Fibroblast of skin of back (primary cell): ENCODE measurements at regions not wholly inside any gene's neighbourhood (a gene's known extent, or its start where the extent isn't known, plus 50 kb on each side); places are given as distances from the start of the nearest gene placed in this dataset.
A peak's percentile ranks its signal among the peaks of the same experiment; 100 is the strongest.
"Not testable (repeated sequence)": the region's sequence is repeated elsewhere in the genome, so short reads cannot be mapped to it uniquely, and the experiment has no call there.

Source experiments
- DNase-seq: peaks from one replicate; pipeline ENCODE4 v3.0.0-alpha.2; 2013

DNA sequence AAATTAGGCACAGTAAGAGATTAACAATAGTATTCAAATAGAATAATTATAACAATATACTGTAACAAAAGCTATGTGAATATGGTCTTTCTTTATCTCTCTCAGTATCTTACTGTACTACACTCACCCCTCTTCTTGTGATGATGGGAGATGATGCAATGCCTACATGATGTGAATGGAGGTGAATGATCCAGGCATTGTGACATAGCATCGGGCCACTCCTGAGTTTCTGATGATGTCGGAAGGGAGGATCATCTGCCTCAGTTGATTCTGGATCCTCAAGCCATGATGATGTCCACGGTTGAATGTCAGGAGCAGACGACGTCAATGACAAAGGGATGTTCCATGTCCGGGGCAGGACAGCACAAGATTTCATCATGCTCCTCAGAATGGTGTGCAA lies 268.3 kb upstream of the MGAT5 start:
- no peak for DNase-seq

DNA sequence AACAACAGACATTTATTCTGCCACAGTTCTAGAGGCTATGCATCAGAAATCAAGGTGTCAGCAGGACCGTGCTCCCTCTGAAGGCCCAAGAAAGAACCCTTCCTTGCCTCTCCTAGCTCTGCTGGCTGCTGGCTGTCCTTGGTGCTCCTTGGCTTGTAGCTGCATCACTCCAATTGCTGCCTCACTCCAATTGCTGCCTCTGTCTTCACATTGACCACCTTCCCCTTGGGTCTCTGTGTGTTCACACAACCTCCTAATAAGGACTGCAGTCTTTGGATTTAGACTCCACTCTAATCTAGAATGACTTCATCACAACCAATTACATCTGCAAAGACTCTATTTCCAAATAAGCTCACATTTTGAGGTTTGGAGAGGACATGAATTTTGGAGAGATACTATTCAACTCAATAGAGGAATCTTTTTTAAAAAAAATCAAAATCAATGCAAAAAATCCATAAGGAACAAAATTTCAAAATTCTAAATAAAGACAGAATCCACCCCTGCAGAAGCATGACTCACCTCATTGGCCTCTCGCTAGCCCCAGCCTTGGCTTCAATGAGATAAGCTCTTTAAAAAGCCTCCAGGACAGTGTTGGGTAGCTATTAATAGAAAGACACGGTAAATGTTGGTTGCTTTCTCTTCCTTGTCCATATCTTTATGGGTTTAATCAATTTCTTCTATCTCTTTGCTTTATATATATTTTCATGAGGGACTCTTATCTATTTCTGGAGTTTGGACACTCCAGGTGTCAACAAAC lies 267.6 kb upstream of the MGAT5 start:
- peak; percentile 85 for DNase-seq

DNA sequence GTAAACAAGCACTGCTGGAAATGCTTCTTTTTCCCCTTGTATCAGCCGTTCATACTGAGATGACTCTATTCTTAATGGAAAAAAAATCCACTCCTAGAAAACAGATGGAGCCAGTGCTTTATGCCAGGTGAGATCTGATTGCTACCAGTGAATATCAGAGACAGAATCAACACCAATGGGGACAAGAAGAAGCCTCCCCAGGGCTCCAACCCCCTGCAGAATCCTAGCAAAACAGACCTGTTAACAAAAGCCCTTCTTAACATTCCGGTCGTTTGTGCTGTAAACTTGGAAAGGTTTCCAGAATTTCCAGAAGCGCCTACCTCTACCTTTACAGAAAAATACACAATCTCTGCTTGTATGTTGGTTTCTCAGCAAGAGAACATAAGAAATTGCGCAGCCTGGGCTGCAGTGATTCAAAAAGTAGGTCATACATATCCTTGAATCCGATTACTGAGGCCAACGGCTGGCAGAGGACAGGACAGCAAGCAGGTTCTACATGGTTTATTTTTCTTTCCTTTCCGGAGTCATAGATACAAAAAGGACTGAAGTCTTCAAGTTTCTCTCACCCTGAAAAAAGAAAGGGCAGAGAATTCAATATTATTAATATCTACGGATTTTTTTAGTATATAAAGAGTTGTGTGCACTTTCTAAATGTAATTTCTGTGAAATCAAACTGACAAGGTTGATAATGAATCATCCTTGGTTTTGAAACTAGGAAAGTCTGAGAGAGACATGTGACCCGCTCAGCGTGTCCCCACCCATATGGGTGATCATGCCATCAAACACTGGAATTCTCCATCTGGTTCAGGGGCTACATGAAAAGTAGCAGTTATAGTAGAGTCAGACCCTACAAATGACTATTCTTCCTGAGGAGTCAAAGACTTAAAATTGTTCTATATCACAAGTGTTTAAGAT lies 266.7 kb upstream of the MGAT5 start:
- peak; percentile 16 for DNase-seq

DNA sequence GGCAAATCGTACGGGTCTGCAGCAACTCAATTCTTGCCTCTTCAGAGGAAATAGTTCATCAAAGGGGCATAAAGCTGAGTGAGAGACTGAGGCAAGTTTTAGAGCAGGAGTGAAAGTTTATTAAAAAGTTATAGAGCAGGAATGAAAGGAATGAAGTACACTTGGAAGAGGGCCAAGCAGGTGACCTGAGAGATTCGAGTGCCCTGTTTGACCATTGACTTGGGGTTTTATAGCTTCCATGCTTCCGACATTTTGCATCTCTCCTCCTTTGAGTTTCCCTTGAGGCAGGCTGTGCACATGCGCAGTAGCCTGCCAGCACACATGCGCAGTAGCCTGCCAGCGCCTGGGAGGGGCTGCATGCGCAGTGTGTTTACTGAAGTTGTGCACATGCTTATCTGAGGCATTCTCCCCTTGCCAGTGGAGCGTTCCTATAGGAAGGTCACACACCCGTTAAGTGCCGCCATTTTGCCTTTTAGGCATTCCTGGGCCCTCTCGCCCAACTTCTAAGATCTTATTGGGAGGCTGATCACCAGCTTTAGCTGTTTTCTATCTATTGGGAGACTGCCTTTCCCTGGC lies 265.5 kb upstream of the MGAT5 start:
- no peak for DNase-seq

DNA sequence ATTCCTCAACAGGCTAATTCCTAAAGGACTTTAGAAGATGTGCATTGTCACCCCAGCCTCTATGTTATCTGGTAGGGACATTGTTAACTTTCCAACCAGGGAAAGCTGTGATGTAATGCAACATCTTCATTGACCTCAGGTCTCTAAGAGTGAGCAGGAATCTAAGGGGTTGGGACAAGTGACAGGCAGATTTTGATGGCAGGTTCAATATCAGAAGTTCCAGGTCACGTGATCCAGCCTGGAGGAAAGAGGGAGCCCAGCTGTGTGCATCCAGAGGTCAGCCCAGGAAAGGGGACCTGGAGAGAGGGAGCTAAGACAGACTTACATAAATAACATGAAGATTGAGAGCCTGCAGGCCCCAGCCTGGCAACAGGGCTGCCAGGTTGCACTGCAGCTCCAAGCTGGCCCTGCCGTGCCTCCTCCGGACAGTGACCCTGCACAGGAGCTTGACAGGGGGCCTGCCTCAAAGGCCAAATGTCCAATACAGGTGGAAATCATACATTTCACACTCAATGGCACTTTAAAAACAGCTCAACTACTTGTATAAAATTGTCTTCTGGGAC lies 262.2 kb upstream of the MGAT5 start:
- DNase-seq: no peak

DNA sequence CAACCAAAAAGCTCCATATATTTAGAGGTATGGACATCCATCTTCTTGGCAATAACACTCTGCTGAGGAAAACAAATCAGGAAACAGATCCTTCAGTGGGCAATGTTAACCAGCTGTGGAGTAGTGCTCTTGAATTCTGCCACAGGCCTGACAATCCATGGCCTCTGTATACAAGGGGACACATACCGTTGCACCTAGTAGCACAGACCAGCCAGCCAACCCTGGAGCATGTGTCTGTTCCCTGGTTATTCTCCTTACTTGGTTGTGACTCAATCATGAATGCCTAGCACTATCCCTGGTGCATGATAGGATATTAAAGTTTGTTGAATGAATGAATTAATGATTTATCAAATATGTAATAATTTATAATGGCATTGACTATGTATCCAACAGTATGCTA lies 261.4 kb upstream of the MGAT5 start:
- no peak for DNase-seq

DNA sequence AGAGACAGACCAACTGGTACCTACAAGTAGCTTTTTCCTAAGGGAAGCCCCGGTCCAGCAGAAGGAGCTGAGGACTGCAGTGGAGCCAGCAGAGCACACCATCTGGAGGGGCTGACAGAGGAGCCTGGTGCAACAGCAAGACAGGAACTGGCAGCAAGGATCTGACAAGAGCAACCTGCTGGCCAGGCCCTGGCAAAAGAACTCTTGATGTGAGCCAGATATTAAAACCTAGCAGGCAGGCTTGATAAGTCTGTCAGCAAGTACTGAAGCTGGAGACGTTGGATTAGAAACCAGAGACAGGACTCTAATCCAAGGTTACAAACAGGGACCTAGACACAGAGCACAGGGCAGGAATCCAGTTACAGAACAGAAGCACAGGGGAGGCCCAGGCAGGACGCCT lies 260.7 kb upstream of the MGAT5 start:
- DNase-seq: no peak

DNA sequence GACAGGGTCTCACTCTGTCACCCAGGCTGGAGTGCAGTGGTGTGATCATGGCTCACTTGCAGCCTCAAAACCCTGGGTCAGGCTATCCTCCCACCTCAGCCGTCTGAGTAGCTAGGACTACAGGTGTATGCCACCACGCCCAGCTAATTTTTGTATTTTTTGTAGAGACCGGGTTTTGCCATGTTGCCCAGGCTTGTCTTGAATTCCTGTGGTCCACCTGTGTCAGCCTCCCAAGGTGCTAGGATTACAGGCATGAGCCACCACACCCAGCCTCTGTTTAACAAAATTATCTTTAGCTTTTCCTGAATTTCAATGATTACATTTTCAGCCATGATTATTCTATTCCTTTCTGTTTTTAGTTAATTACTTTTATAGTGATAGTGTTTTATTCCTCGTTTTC lies 255.1 kb upstream of the MGAT5 start:
- DNase-seq: not testable (repeated sequence)

DNA sequence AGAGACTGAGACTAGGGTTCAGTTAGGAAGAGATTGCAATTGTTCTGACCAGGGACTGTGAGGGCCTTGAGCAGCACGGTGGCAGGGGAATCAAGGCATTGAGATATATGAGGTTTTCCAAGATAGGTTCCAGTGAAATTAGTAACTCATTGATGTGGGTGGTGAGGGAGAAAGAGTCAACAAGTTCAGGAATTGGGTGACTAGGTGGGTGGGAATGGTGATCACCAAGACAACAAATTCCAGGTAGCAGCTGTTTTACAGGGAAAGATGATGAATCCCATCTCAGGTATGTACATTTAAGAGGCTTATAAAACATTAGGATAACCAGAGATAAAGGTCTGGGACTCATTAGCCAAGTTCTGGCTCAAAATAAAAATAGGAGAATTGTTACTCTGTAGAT lies 251.5 kb upstream of the MGAT5 start:
- no peak for DNase-seq

DNA sequence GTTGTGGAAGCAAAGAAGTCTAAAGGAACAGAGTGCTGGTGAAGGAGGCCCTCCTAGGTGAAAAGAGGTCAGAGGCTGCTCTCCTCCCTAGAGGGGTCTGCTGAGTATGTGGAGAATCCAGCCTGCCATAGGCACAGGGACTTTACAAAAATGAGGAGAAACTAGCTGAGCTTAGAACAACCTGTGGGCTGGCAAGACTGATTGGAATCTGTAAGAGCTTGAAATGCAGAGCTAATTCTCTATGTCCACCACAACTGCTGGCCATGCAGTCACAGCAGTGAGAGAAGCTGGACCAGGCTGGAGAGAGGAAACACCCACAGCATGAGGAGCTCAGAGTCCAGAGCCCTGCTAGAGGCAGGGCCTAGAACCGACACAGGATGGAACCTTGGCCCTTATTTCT lies 251.0 kb upstream of the MGAT5 start:
- DNase-seq: no peak

DNA sequence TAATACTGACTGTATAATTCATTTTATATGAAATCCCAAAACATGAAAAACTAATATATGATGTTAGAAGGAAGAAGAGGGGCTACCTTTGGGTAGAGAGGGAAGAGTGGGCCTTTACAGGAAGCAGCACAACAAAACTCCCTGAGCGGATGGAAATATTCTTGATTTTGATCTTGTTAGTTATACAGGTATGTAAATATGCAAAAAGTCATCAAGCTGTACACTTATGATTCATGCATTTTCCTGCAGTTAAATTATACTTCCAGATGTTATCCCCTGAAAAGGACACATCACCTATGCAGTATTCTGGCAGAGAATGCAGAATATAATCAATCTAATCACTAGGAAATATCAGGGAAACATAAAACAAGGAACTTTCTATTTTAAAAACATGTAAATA lies 249.4 kb upstream of the MGAT5 start:
- no peak for DNase-seq

DNA sequence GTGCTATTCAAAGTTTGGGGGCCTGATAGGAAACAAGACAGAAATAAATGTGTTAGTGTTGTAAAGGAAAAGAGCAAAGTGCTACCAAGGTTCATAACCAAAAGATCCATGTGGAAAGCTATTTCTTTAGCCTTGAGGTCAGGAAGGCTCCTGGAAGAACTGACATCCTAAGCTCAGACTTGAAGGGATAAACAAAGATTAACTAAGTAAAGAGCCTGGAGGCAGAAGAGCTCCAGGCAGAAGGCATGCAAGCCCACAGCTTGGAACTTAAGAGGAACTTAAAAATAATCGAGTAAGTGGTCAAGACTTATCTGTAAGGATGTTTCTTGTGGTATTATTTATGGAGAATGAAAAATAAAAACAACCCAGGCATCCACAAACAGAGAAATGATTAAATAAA lies 245.0 kb upstream of the MGAT5 start:
- no peak for DNase-seq

DNA sequence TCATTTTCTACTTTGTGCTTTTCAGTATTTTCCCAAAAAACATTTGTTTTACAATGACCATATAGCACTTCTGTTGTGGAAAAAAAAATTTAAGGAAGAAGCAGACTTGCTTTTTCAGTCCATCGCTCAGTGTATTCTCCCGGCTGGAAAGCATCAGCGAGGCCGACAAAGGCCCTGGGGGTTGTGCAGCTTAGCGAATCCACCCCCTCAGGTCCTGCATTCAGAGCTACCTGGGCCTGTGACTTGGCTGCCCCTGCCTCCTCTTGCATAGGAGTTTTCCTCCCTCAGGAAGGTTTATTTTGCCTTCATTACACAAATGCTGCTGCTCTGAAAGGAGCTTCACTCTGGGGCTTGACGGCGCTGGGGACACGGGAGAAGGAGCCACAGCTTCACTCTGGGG lies 244.4 kb upstream of the MGAT5 start:
- DNase-seq: no peak

DNA sequence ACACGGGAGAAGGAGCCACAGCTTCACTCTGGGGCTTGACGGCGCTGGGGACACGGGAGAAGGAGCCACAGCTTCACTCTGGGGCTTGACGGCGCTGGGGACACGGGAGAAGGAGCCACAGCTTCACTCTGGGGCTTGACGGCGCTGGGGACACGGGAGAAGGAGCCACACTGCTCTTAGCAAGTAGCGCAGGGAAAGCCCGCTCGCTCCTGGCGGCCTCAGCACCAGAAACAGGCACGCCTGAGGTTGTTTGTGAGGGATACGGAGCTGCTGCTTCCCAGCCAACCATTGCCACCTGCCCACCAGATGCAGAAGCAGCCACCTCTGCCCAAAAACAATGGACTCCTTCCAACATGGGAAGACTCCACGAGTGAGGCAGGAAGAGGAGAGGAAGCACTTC lies 244.0 kb upstream of the MGAT5 start:
- DNase-seq: not testable (repeated sequence)

DNA sequence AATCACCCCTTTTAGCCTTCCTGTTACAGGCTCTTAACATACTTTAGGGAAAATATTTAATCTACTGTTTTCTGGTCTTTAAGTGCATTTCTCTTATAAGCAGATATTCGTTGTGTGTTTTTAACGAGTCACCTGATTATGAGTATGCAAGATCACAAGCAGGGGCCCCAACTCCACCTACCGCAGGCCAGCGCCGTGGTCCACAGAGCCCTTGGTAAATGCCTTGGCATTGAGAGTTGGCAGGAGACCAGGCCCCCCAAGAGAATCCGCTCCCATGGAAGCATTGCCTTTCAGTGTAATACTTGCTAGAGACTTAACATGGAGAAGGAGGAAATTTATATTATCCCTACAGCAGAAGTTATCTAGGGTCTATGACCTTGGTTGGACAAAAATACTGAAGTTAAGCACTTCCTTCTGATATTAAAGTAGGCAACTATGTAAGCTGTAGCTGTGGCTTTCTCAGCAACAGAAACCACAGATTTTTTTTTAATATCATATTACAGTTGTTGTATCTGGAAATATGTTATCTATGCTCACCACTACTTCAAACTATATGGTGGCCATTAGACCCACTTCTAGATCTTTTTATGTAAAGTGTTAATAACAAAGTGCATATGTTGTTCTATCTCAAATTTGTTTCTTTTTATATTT lies 241.8 kb upstream of the MGAT5 start:
- peak; percentile 52 for DNase-seq

DNA sequence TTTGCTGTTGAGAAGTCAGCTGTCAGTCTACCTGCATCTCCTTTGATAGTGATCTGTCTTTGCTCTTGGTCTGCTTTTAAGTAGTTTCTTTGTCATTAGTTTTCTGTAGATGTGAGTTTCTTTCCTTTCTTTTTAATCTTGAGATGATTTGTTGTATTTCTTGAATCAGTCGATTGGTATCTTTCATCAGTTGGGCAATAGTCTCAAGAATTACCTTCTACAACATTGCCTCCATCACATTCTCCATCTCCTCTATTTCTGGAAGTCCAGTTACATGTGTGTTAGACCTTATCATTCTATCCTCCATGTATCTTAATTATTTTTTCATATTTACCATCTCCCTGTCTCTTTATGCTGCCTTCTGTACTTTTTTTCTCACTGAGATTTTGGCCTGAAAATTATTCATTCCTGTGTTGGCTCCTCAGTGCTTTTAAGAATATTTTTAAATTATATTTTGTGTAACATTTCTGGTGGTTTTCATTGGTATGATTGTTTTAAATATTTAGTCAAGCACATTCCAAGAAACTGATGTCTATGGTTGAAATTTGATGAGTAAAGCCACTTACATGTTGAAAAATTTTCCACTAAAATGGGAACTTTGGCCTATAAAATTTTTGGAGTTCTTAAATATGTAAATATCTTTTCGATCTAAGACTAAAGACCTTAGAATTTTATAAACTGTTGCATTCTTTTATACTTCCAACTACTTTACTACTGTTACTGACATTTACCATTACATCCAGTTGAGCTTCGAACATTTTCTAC lies 239.5 kb upstream of the MGAT5 start:
- peak; percentile 85 for DNase-seq

DNA sequence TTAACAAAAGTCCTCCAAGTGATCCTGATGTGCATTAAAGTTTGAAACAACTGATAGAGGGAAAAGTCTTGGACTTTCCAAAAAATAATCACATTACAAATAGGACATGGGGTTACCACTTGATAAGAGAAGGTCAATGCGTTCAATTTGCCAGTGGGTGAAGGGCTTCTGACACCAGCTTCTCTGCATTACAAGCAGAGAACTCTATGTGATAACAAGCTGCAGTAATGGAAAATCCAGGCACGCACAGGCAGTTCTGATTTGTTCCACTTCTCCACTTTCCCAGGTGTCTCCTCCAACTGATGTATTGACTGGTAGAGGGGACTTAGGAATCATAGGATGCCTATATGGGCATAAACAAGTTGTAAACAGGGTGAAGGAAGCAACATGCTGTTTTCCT lies 234.0 kb upstream of the MGAT5 start:
- DNase-seq: no peak

DNA sequence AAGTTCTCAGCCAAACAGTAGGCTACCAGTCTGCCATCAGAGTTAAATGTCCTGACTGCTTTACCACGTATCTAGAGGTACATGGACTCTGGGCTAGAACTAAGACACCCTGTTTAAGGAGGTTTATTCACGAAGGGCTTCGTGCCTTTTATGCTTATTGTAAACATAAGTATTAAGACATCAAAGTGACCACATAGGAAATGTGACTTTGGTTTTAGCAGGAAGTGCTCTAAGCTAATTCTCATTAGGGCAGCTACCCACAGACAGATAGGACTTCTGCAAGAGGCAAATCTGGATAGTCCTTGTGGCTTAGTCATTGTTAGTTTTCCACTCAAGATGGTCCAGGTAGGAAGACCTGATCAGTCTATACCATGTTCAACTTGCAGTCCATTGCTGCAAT lies 233.3 kb upstream of the MGAT5 start:
- no peak for DNase-seq

DNA sequence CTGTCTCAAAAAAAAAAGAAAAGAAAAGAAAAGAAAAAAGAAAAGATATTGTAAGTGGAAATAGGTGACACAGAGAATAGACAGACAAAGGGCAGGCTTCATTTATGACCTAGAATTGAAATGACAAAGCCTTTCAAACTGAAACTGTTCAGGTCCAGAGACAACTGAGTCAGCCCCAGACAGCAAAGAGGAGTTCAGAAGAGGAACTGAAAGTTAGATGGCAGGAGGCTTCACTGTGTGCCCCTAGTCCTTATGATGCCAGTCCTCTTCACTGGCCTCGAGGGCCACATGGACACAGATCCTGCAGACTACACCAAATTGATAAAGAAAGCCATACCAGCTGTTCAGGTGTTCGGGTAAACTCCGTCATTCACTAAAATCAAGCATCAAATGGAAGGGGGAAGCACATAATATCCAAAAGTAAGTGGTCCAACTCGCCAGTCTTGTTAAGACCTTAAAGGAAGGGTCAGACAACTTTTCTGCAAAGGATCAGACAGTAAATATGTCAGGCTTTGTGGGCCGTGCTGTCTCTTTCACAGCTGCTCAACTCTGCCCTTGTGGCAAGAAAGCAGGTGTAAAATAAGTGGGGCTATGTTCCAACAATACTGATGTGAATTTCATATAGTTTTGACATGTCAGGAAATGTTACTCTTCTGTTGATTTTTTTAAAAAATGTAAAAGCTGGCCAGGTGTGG lies 231.9 kb upstream of the MGAT5 start:
- no peak for DNase-seq

DNA sequence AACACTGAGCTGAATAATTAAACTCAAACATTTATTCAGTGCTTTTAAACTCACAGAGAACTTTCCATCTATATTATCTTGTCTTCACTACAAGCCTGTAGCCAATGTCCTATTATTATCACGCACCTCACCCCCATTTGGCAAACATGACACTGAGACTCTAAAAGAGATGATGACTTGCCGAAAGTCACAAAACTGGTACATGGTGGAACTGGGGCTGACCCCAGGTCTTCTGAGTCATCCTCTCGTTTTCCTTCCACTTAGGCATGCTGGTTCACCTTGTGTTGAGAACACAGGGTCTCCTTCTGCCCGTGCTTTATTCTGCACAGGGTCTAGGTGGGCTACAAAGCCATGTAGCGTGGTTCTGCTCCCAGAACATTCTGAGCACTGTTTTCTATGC lies 230.0 kb upstream of the MGAT5 start:
- DNase-seq: no peak

DNA sequence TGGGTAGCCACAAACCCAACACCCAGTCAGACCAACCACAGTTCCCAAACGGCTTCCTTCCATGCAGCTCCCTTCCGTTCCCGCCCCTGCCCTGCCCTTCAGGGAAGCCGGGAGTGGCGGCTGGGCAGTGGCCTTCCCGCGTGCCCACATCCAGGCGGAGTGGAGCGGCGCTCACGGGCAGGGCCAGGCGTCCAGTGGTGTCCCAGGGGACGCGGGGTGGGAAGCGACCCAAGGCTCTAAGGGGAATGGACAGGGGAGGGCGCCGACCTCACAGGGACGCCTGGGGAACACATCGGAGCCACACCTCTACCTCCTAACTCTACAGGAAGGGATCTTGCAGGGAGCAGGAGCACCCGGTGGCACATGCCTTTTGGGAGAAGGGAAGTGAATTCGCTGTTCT lies 225.9 kb upstream of the MGAT5 start:
- peak; percentile 29 for DNase-seq
